Fibroblast of the aortic adventitia (primary cell): ENCODE measurements at regions not wholly inside any gene's neighbourhood (a gene's known extent, or its start where the extent isn't known, plus 50 kb on each side); places are given as distances from the start of the nearest gene placed in this dataset.
"Not testable (repeated sequence)": the region's sequence is repeated elsewhere in the genome, so short reads cannot be mapped to it uniquely, and the experiment has no call there.

ENCODE experiments used
- DNase-seq: peaks from one replicate; pipeline ENCODE4 v3.0.0-alpha.2; 2010; ENCODE audit warnings: low read depth
- H3K4me3 ChIP-seq: 2 replicates; pipeline ENCODE4 v1.5.1; 2011; ENCODE audit warnings: low read depth, mild to moderate bottlenecking, control low read depth, low read length, moderate library complexity
- TF ChIP-seq, protein P1 (sequence below): IDR thresholded peaks from 2 replicates; pipeline ENCODE4 v1.5.1; 2011; ENCODE audit warnings: mild to moderate bottlenecking, low read length, control low read depth, inconsistent platforms; ENCODE audit not compliant: insufficient read depth

DNA sequence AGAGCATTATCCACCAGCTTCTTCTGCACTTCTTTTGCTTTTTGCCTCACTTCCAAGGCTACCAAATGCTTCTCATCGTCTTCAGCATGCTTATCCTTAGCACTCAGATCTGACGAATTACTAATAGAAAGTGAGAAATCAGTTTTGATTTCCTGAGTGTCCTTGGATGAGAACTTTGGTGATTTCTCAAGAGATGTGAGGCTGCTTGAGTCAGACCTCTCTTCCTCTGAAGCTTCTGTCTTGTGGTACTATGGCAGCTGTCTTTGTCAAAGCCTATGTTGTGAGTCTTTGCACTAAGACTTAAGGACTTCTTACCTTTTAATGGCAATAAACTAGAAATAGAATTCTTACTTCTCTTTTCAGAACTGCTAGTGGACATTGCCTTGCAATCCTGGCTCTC is 169.9 kb downstream of the CPE start:
- no peak for DNase-seq
- TF ChIP-seq, protein P1, sequence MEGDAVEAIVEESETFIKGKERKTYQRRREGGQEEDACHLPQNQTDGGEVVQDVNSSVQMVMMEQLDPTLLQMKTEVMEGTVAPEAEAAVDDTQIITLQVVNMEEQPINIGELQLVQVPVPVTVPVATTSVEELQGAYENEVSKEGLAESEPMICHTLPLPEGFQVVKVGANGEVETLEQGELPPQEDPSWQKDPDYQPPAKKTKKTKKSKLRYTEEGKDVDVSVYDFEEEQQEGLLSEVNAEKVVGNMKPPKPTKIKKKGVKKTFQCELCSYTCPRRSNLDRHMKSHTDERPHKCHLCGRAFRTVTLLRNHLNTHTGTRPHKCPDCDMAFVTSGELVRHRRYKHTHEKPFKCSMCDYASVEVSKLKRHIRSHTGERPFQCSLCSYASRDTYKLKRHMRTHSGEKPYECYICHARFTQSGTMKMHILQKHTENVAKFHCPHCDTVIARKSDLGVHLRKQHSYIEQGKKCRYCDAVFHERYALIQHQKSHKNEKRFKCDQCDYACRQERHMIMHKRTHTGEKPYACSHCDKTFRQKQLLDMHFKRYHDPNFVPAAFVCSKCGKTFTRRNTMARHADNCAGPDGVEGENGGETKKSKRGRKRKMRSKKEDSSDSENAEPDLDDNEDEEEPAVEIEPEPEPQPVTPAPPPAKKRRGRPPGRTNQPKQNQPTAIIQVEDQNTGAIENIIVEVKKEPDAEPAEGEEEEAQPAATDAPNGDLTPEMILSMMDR, result no peak
- H3K4me3 ChIP-seq, result no peak overlapping the region

DNA sequence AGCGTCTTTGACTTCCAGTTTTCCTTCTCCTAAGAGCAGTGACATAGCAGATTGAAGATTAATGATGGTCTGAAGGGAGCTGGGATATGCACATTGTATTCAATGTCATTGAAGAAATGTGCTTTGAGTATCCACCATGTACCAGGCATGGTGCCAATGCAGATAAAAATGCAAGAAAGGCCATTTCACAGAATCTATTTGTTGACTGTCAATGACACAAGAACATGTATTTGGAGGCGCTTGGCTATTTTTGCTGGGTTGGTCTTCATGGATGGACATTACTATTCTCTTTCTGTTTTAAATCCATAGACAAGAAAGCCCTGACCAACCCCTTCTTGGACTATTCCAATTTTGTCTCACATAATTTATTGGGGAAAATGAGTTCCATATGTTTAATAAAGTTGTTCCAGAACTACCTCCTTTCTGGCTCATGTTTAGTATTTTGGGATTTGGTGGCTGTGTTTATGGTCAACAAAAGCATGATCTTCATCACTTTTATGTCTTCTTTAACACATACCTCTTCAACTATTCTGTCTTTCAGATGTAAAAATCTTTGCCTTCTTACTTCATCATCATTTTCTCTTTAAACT is 174.5 kb downstream of the CPE start:
- no peak for DNase-seq
- no peak overlapping the region for H3K4me3 ChIP-seq
- TF ChIP-seq, protein P1, result no peak

DNA sequence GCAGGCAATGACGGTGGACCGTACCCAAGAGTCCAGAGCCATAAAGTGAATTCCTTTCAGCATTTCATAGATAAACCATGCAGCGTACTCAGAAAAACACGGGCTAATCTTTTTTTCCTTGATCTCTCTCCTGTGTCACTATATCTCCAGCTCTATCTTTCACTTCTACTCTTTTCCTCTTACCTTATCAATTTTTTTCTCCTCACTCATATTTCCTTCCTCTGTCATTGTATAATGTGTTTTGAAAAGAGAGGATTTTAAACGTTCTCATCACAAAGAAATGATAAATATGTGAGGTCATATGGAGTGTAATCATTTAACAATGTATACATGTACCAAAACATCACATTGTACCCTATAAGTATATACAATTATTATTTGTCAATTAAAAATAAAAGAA is 176.5 kb downstream of the CPE start:
- no peak for DNase-seq
- TF ChIP-seq, protein P1, result no peak

DNA sequence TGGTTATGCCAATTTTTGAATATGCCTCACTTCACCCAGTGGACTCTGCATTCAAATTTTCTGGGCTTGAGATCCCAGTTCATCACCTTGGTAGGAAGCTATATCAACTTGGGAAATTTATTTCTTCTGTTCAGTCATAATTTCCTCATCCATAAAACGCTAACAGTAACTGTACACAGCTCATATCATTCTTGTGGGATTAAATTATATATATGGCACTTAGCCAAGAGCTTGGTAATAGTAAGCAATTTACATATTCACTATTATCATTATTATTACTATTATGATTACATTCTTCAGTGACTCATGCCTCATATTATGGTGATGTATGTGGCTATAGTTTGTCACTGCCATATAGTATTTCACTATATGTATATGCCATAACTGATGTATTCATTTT is 177.6 kb downstream of the CPE start:
- TF ChIP-seq, protein P1, result no peak
- no peak for DNase-seq
- H3K4me3 ChIP-seq, result no peak overlapping the region

More for the DNA sequence above, 176.5 kb downstream of the CPE start:
- H3K4me3 ChIP-seq, result no peak overlapping the region

DNA sequence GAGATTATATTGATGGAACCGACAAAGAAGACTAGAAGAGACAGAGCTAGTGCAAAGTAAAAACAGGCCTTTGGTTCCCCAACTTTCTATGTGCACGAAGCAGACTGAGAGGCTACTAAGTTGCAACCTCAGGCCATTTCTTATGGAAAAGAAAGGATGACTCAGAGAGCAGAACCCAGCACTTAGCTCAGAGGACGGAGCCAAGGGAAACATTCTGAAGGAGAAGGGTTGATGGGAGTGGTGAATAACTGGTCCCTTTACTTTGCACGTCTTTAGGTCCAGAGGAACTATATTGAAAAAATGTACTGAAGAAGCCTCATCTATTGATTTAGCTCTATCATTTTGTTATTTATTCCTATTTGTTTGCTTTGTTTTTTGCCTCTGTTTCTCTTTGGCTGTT is 182.1 kb downstream of the CPE start:
- H3K4me3 ChIP-seq, result no peak overlapping the region
- peak; percentile 46 for DNase-seq
- TF ChIP-seq, protein P1, result no peak

DNA sequence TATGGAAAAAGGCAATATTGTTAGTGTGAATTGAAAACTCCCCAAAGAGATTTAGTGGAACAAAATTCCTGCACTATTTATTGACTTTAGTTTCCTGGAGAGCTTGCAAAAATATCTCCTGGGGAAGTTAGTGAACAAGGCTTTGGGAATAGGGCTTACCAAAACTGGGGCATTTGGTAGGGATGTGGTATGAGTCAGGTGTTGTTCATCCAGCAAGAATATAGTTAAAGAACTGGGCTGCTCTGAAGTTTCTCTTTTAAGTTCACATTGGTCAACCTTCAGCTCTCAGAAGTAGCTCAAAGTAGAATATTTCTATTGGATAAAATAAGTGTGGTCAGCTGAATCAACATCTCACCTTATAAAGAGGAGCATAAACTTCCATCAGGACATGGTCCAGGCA is 185.0 kb downstream of the CPE start:
- DNase-seq, result peak; percentile 30
- H3K4me3 ChIP-seq, result no peak overlapping the region
- TF ChIP-seq, protein P1, result no peak

DNA sequence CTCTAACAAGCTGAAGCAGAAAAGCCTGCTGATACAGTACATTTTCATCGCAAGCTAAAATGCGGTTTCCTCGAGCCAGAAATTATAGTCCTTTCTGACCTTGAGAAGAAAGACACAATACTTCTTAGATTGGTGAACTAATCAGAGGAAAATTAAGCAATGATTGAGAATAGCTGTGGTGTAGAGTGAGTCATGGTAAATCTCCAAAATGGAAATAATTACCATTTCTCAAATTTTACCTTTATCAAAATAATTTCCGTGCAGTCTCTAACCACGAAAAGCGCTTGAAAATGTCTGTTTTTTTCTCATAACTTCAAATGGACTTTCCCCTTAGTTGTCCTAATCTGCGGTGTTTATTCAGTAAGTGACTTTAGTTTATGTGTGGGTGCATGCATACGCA is 190.2 kb downstream of the CPE start:
- TF ChIP-seq, protein P1, result no peak
- H3K4me3 ChIP-seq, result no peak overlapping the region
- no peak for DNase-seq

DNA sequence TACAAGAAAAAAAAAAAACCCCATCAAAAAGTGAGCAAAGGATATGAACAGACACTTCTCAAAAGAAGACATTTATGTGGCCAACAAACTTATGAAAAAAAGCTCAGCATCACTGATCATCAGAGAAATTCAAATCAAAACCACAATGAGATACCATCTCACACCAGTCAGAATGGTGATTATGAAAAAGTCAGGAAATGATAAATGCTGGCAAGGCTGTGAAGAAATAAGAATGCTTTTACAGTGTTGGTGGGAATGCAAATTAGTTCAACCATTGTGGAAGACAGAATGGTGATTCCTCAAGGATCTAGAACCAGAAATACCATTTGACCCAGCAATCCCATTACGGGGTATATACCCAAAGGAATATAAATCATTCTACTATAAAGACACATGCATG is 192.7 kb downstream of the CPE start:
- not testable (repeated sequence) for H3K4me3 ChIP-seq, DNase-seq
